ENCODE measurements at regions not wholly inside any gene's neighbourhood (a gene's known extent, or its start where the extent isn't known, plus 50 kb on each side); places are given as distances from the start of the nearest gene placed in this dataset.

DNA sequence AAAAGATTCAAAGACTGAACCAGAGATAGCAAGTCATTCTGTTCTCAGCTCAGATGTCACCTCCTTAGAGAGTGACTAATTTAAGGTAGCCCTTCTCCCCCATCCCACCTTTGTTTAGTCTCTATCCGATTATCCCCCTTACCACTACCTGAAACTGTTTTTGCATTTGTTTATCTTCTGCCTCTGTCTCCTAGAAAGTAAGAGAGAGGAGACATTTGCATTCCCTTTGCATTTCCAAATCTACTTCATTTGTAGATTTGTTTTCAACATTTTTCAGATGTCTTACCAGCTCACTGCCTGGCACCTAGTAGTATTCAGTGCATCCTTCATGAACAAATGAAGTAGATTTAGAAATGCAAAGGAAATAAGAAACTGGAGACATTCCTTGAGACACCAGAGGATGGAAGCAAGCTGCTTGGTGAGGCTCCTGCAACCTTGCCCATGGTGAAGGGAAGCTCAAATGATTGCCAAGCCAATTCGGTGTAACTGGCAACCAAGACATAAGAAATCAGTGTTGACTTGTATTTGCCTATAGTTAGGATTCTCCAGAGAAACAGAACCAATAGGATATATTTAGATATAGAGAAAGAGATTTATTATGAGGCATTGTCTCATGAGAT, 385.7 kb downstream of the STK39 start:
- no TSS peak for BruUV-seq (replicated peaks)
- H2AFZ ChIP-seq (ENCODE audit: low read length), result no peak overlapping the region
- ChIA-PET CTCF (ENCODE audit: unreplicated experiment) (no interaction called here), POLR2A (no interaction called here)
- DNase-seq (ENCODE audit: low spot score), result no peak
- H4K20me1 ChIP-seq (ENCODE audit: insufficient read depth, low read length), result no peaks in the 10 kb centered on the region
- no peak overlapping the region for H3K27ac ChIP-seq (ENCODE audit: low read depth, low read length, poor library complexity, severe bottlenecking)
- no peaks in the 10 kb centered on the region for H3K4me1 ChIP-seq (ENCODE audit: insufficient read depth, low read length, poor library complexity, severe bottlenecking)
- H3K4me2 ChIP-seq (ENCODE audit: low read length), result no peak overlapping the region
- no peak for TF ChIP-seq EZH2phosphoT487 (IDR thresholded peaks at IDR 0.05; ENCODE audit: borderline replicate concordance, low read depth, low read length)
- TF ChIP-seq, protein P1, sequence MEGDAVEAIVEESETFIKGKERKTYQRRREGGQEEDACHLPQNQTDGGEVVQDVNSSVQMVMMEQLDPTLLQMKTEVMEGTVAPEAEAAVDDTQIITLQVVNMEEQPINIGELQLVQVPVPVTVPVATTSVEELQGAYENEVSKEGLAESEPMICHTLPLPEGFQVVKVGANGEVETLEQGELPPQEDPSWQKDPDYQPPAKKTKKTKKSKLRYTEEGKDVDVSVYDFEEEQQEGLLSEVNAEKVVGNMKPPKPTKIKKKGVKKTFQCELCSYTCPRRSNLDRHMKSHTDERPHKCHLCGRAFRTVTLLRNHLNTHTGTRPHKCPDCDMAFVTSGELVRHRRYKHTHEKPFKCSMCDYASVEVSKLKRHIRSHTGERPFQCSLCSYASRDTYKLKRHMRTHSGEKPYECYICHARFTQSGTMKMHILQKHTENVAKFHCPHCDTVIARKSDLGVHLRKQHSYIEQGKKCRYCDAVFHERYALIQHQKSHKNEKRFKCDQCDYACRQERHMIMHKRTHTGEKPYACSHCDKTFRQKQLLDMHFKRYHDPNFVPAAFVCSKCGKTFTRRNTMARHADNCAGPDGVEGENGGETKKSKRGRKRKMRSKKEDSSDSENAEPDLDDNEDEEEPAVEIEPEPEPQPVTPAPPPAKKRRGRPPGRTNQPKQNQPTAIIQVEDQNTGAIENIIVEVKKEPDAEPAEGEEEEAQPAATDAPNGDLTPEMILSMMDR (conservative IDR thresholded peaks at IDR 0.05; ENCODE audit: low read length), result no peak
- H3K9me3 ChIP-seq (ENCODE audit: low read length), result no peaks in the 10 kb centered on the region
- no peaks in the 10 kb centered on the region for H3K9me2 ChIP-seq (ENCODE audit: insufficient read depth, low read length)
- no peak overlapping the region for H3K4me3 ChIP-seq (ENCODE audit: low read depth, low read length, poor library complexity, severe bottlenecking)
- intact Hi-C loops (cut with micrococcal nuclease; ENCODE audit: unreplicated experiment), result no loop called here
- no peaks in the 10 kb centered on the region for H3K79me2 ChIP-seq (ENCODE audit: insufficient read depth, low read depth, low read length)
- no peaks in the 10 kb centered on the region for H3K36me3 ChIP-seq (ENCODE audit: insufficient read depth, low read length)

DNA sequence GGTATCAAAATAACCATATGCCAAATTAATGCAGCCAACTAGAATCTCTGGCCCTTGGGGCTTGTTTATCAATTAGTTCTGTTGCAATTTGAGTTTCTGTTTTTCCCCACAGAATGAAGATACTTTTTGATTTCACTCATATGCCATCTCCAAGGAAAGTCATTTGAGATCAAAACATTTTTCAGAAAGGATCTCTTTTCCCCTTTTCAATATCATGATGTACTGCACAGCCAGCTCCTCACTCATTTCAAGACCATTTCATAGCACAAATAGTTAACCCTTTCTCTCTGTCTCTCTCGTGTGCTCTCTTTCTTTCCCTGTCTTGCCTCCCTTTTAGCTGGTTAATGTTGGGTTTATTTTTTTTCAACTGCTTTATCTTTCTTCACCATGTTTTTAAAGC, 387.3 kb downstream of the STK39 start:
- Histone ChIP-seq H4K20me1 (ENCODE audit: insufficient read depth, low read length) (no peaks in the 10 kb centered on the region), H3K9me3 (ENCODE audit: low read length) (no peaks in the 10 kb centered on the region), H3K36me3 (ENCODE audit: insufficient read depth, low read length) (no peaks in the 10 kb centered on the region), H2AFZ (ENCODE audit: low read length) (no peak overlapping the region), H3K4me3 (ENCODE audit: low read depth, low read length, poor library complexity, severe bottlenecking) (no peak overlapping the region), H3K79me2 (ENCODE audit: insufficient read depth, low read depth, low read length) (no peaks in the 10 kb centered on the region), H3K4me1 (ENCODE audit: insufficient read depth, low read length, poor library complexity, severe bottlenecking) (no peaks in the 10 kb centered on the region), H3K4me2 (ENCODE audit: low read length) (no peak overlapping the region), H3K9me2 (ENCODE audit: insufficient read depth, low read length) (no peaks in the 10 kb centered on the region), H3K27ac (ENCODE audit: low read depth, low read length, poor library complexity, severe bottlenecking) (no peak overlapping the region)
- intact Hi-C loops (cut with micrococcal nuclease; ENCODE audit: unreplicated experiment), result no loop called here
- ChIA-PET POLR2A (interaction anchor here (0.6 kb wide), 1 partner anchor 178 kb away, joined by 3 read pairs; no protein-coding TSS in a partner anchor), CTCF (ENCODE audit: unreplicated experiment) (no interaction called here)
- no TSS peak for BruUV-seq (replicated peaks)
- TF ChIP-seq EZH2phosphoT487 (IDR thresholded peaks at IDR 0.05; ENCODE audit: borderline replicate concordance, low read depth, low read length), result no peak
- TF ChIP-seq, protein P1 (conservative IDR thresholded peaks at IDR 0.05; ENCODE audit: low read length), result no peak
- DNase-seq (ENCODE audit: low spot score), result no peak

DNA sequence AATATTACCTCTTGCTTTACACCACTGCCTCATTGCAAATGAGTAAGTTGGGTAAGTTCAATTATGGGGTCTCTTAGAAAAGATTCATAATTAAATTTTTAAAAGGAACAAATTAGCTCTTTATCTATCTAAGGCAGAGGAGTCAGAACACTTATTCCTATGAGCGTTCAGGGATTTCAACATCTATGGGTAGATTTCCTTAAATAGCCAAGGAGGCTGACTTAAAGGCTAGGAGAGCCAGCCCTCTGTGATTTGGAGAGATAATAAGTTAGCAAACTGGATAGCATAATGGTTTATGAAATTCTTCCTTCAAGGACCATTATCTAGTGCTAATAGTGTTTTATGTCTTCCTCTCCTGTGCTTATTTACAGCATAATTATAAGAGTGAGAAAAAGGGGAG, 387.7 kb downstream of the STK39 start:
- H3K27ac ChIP-seq (ENCODE audit: low read depth, low read length, poor library complexity, severe bottlenecking), result no peak overlapping the region
- no peaks in the 10 kb centered on the region for H3K9me2 ChIP-seq (ENCODE audit: insufficient read depth, low read length)
- intact Hi-C loops (cut with micrococcal nuclease; ENCODE audit: unreplicated experiment), result no loop called here
- DNase-seq (ENCODE audit: low spot score), result no peak
- H2AFZ ChIP-seq (ENCODE audit: low read length), result no peak overlapping the region
- CTCF ChIA-PET (ENCODE audit: unreplicated experiment), result no interaction called here
- TF ChIP-seq, protein P1 (conservative IDR thresholded peaks at IDR 0.05; ENCODE audit: low read length), result no peak
- no peak for TF ChIP-seq EZH2phosphoT487 (IDR thresholded peaks at IDR 0.05; ENCODE audit: borderline replicate concordance, low read depth, low read length)
- no peaks in the 10 kb centered on the region for H4K20me1 ChIP-seq (ENCODE audit: insufficient read depth, low read length)
- no peaks in the 10 kb centered on the region for H3K9me3 ChIP-seq (ENCODE audit: low read length)
- no TSS peak for BruUV-seq (replicated peaks)
- no peaks in the 10 kb centered on the region for H3K36me3 ChIP-seq (ENCODE audit: insufficient read depth, low read length)
- POLR2A ChIA-PET, result no interaction called here
- no peaks in the 10 kb centered on the region for H3K4me1 ChIP-seq (ENCODE audit: insufficient read depth, low read length, poor library complexity, severe bottlenecking)
- no peak overlapping the region for H3K4me2 ChIP-seq (ENCODE audit: low read length)
- no peaks in the 10 kb centered on the region for H3K79me2 ChIP-seq (ENCODE audit: insufficient read depth, low read depth, low read length)
- H3K4me3 ChIP-seq (ENCODE audit: low read depth, low read length, poor library complexity, severe bottlenecking), result no peak overlapping the region
